Endothelial cell of umbilical vein (primary cell): ENCODE measurements at regions not wholly inside any gene's neighbourhood (a gene's known extent, or its start where the extent isn't known, plus 50 kb on each side); places are given as distances from the start of the nearest gene placed in this dataset.

ENCODE experiments used
- JUN ChIP-seq: IDR thresholded peaks from 2 replicates; pipeline ENCODE4 v1.6.1; 2011; ENCODE audit warnings: borderline replicate concordance, low read depth; ENCODE audit not compliant: insufficient read length, insufficient read depth
- MAX ChIP-seq: IDR thresholded peaks from 2 replicates; pipeline ENCODE4 v1.6.1; 2011; ENCODE audit not compliant: insufficient read depth, insufficient read length
- MYC ChIP-seq: IDR thresholded peaks from one replicate; pipeline ENCODE4 v1.6.1; 2011; ENCODE audit warnings: mild to moderate bottlenecking, low read depth, low read length
- POLR2A ChIP-seq: IDR thresholded peaks from 2 replicates; pipeline ENCODE4 v1.6.1; 2012; ENCODE audit warnings: low read depth, mild to moderate bottlenecking, control low read depth, low read length
- TF ChIP-seq, protein P1 (sequence below), 2 donors: IDR thresholded peaks; 1 replicate in 1 of 2; 2 replicates in 1 of 2; pipeline ENCODE4 v1.5.1; 2011; ENCODE audit warnings: low read length in 2 of 2, mild to moderate bottlenecking in 2 of 2, moderate library complexity in 2 of 2, control low read depth in 1 of 2, inconsistent platforms in 1 of 2, low read depth in 1 of 2; ENCODE audit not compliant: insufficient read depth in 1 of 2; ENCODE audit errors: extremely low read depth in 1 of 2

DNA sequence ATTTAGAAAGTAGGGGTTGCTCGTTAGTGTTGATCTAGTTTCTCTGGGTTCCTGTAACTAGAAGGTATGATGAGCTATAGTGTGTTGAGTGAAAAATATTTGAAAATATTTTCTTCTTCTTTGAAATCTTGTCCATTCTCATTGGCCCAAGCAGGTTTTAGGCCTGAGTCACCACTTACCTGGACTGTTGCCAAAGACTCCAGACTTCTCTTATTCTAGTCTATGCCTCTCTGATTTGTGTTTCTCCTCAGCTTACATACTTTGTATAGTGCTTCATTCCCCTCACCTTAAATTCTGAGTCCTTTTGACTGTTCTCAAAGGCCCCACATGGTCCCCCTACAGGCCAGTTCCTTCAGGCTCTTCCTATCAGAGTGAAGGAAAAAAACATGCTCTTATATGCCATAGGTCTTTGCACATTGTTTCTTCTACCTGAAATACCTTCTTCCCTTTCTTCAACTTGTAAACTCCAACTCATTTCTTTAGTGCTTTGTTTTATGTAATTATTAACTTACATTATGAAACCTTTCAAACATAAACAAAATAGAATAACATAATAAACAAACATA lies 258.2 kb downstream of the PPP1R2C start:
- TF ChIP-seq, protein P1, sequence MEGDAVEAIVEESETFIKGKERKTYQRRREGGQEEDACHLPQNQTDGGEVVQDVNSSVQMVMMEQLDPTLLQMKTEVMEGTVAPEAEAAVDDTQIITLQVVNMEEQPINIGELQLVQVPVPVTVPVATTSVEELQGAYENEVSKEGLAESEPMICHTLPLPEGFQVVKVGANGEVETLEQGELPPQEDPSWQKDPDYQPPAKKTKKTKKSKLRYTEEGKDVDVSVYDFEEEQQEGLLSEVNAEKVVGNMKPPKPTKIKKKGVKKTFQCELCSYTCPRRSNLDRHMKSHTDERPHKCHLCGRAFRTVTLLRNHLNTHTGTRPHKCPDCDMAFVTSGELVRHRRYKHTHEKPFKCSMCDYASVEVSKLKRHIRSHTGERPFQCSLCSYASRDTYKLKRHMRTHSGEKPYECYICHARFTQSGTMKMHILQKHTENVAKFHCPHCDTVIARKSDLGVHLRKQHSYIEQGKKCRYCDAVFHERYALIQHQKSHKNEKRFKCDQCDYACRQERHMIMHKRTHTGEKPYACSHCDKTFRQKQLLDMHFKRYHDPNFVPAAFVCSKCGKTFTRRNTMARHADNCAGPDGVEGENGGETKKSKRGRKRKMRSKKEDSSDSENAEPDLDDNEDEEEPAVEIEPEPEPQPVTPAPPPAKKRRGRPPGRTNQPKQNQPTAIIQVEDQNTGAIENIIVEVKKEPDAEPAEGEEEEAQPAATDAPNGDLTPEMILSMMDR (IDR thresholded peaks at IDR 0.05; ENCODE audit: extremely low read depth in 1 of 2, insufficient read depth in 1 of 2, low read depth in 1 of 2, low read length in 2 of 2): no peak
- TF ChIP-seq JUN (no peak), MYC (no peak), POLR2A (no peak), MAX (no peak)
